Bronchial epithelial cell (primary cell): ENCODE measurements at regions not wholly inside any gene's neighbourhood (a gene's known extent, or its start where the extent isn't known, plus 50 kb on each side); places are given as distances from the start of the nearest gene placed in this dataset.

Experiments used
- DNase-seq: peaks from one replicate; pipeline ENCODE4 v3.0.0-alpha.2; 2010; ENCODE audit warnings: low read depth
- FAIRE-seq: peaks from 2 replicates; lab custom pipeline; 2011; peaks lifted over from hg19 to GRCh38; lab: Jason Lieb, UNC
- H3K27me3 ChIP-seq: 2 replicates; pipeline ENCODE4 v1.5.1; 2011; ENCODE audit warnings: low read length; ENCODE audit not compliant: control insufficient read depth, insufficient read depth
- H3K36me3 ChIP-seq: 2 replicates; pipeline ENCODE4 v1.5.1; 2011; ENCODE audit warnings: low read length; ENCODE audit not compliant: control insufficient read depth, insufficient read depth
- H3K4me3 ChIP-seq: 2 replicates; pipeline ENCODE4 v1.5.1; 2011; ENCODE audit warnings: mild to moderate bottlenecking, low read depth, low read length, control low read depth
- CTCF ChIP-seq: IDR thresholded peaks from 2 replicates; pipeline ENCODE4 v1.5.1; 2011; ENCODE audit warnings: mild to moderate bottlenecking, moderate library complexity, low read length, control low read depth, inconsistent platforms; ENCODE audit not compliant: insufficient read depth, severe bottlenecking

DNA sequence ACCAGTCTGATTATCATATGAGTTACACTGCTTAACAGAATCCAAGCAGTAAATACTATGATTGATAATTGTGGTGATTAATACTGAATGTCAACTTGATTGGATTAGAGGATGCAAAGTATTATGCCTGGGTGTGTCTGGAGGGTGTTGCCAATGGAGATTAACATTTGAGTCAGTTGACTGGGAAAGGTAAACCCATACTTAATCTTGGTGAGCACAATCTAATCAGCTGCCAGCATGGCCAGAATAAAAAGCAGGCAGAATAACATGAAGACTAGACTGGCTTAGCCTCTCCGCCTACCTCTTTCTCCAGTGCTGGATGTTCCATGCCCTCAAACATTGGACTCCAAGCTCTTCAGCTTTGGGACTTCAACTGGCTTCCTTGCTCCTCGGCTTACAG lies 961.3 kb downstream of the ADGRL3 start:
- H3K36me3 ChIP-seq = no peaks in the 10 kb centered on the region
- no peak for TF ChIP-seq CTCF
- no peaks in the 10 kb centered on the region for H3K27me3 ChIP-seq
- no peak overlapping the region for H3K4me3 ChIP-seq
- DNase-seq (no peak), FAIRE-seq (peak; percentile 58)

- H3K27me3 ChIP-seq = no peaks in the 10 kb centered on the region
- FAIRE-seq (no peak), DNase-seq (no peak)
- no peak overlapping the region for H3K4me3 ChIP-seq
- H3K36me3 ChIP-seq = no peaks in the 10 kb centered on the region
- TF ChIP-seq CTCF = no peak
Observed at GRCh38 chr4:62159876-62160275, 959.8 kb downstream of the ADGRL3 start.

GRCh38 chr4:62159306-62159705 lies 959.2 kb downstream of the ADGRL3 start:
- DNase-seq (no peak), FAIRE-seq (no peak)
- no peak for TF ChIP-seq CTCF
- Histone ChIP-seq H3K36me3 (no peaks in the 10 kb centered on the region), H3K27me3 (no peaks in the 10 kb centered on the region), H3K4me3 (no peak overlapping the region)

- no peak for DNase-seq
- no peak for FAIRE-seq
- Histone ChIP-seq H3K4me3 (no peak overlapping the region), H3K27me3 (no peaks in the 10 kb centered on the region), H3K36me3 (no peaks in the 10 kb centered on the region)
- TF ChIP-seq CTCF = no peak
Observed at GRCh38 chr4:62156205-62156604, 956.1 kb downstream of the ADGRL3 start.

DNA sequence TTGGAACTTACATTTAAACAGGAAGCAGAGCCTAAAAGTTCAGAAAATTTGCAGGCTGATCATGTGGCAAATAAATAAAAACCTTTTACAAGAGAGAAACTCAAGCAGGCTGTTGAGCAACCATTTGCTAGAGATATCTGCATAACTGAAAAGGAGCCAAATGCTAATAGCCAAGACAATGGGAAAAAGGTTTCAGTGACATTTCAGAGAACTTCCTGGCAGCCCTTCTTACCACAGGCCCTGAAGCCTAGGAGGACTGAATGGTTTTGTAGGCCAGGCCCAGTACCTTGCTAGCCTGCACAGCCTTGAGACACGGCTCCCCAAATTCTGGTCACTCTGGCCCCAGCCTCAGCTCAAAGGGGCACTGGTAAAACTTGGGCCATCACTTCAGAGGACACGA lies 945.1 kb downstream of the ADGRL3 start:
- no peaks in the 10 kb centered on the region for H3K36me3 ChIP-seq
- no peaks in the 10 kb centered on the region for H3K27me3 ChIP-seq
- TF ChIP-seq CTCF = no peak
- DNase-seq (no peak), FAIRE-seq (no peak)
- no peak overlapping the region for H3K4me3 ChIP-seq

DNA sequence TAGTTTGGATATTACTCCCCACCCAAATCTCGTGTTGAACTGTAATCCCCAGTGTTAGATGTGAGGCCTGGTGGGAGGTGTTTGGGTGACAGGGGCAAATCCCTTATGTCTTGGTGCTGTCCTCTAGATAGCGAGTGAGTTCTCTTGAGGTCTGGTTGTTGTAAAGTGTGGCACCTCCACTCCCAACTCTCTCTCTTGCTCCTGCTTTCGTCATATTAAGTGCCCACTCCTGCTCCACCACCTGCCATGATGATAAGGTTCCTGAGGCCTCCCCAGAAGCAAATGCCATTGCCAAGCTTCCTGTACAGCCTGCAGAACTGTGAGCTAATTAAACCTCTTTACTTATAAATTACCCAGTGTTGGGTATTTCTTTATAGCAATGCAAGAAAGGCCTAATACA lies 944.3 kb downstream of the ADGRL3 start:
- Histone ChIP-seq H3K36me3 (no peaks in the 10 kb centered on the region), H3K4me3 (no peak overlapping the region), H3K27me3 (no peaks in the 10 kb centered on the region)
- FAIRE-seq = no peak
- no peak for DNase-seq
- no peak for TF ChIP-seq CTCF
